ENCODE measurements at regions not wholly inside any gene's neighbourhood (a gene's known extent, or its start where the extent isn't known, plus 50 kb on each side); places are given as distances from the start of the nearest gene placed in this dataset.

- WGBS, 2 experiments (ENCODE audit: insufficient coverage in 1 of 2, insufficient read length in 1 of 2), result 100% methylated on average over 1 of the region's 1 CpG
- no peak overlapping the region for H3K9ac ChIP-seq (ENCODE audit: extremely low read depth, low read length, poor library complexity, severe bottlenecking)
- H3K36me3 ChIP-seq (ENCODE audit: control insufficient read depth, insufficient read depth, low read length), result no peaks in the 10 kb centered on the region
- no peaks in the 10 kb centered on the region for H3K9me3 ChIP-seq (ENCODE audit: control insufficient read depth, low read length)
- H3K4me1 Mint-ChIP-seq, result no peaks in the 10 kb centered on the region
- TF ChIP-seq, protein P1, sequence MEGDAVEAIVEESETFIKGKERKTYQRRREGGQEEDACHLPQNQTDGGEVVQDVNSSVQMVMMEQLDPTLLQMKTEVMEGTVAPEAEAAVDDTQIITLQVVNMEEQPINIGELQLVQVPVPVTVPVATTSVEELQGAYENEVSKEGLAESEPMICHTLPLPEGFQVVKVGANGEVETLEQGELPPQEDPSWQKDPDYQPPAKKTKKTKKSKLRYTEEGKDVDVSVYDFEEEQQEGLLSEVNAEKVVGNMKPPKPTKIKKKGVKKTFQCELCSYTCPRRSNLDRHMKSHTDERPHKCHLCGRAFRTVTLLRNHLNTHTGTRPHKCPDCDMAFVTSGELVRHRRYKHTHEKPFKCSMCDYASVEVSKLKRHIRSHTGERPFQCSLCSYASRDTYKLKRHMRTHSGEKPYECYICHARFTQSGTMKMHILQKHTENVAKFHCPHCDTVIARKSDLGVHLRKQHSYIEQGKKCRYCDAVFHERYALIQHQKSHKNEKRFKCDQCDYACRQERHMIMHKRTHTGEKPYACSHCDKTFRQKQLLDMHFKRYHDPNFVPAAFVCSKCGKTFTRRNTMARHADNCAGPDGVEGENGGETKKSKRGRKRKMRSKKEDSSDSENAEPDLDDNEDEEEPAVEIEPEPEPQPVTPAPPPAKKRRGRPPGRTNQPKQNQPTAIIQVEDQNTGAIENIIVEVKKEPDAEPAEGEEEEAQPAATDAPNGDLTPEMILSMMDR (conservative IDR thresholded peaks at IDR 0.05), result no peak
- no peaks in the 10 kb centered on the region for H3K4me1 ChIP-seq (ENCODE audit: control insufficient read depth, insufficient read depth, low read length)
- H3K9me3 Mint-ChIP-seq, result no peaks in the 10 kb centered on the region
- H3K4me3 ChIP-seq (ENCODE audit: low read length), result no peak overlapping the region
- no peaks in the 10 kb centered on the region for H3K27me3 ChIP-seq (ENCODE audit: control insufficient read depth, insufficient read depth, low read length, poor library complexity, severe bottlenecking)
- no peak overlapping the region for H3K4me3 Mint-ChIP-seq
- no peaks in the 10 kb centered on the region for H3K27me3 Mint-ChIP-seq (ENCODE audit: insufficient read depth)
- DNase-seq, result no peak
- H3K27ac Mint-ChIP-seq, result no peak overlapping the region
- H3K36me3 Mint-ChIP-seq (ENCODE audit: low read depth), result no peaks in the 10 kb centered on the region
- H3K27ac ChIP-seq (ENCODE audit: low read depth, low read length), result no peak overlapping the region
These were observed 338.1 kb upstream of the LYPLAL1 start for GRCh38 chr1:218835609-218836008.

DNA sequence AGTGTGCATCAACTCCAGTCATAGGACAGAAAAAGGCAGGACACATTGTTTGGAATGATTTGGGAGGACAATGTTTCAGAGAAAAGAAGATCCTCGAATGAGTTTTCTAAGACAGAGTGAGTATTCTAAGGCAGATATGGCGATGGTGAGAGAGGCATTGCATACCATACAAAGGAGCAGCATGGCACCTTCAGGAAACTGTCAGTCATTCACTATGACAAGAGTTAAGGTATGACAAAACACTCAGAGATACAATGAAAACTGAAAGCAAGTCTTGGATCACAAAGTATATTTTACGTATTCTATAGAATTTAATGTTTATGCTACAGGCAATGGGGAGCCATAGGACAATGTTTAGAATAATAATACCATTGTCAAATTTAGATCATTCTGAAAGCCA is 337.4 kb upstream of the LYPLAL1 start:
- no peak for DNase-seq
- Mint-ChIP-seq H3K9me3 (no peaks in the 10 kb centered on the region), H3K4me1 (no peaks in the 10 kb centered on the region), H3K27ac (no peak overlapping the region), H3K27me3 (ENCODE audit: insufficient read depth) (no peaks in the 10 kb centered on the region), H3K4me3 (no peak overlapping the region), H3K36me3 (ENCODE audit: low read depth) (no peaks in the 10 kb centered on the region)
- H3K27me3 ChIP-seq (ENCODE audit: control insufficient read depth, insufficient read depth, low read length, poor library complexity, severe bottlenecking), result no peaks in the 10 kb centered on the region
- H3K9ac ChIP-seq (ENCODE audit: extremely low read depth, low read length, poor library complexity, severe bottlenecking), result no peak overlapping the region
- H3K4me3 ChIP-seq (ENCODE audit: low read length), result no peak overlapping the region
- no peaks in the 10 kb centered on the region for H3K9me3 ChIP-seq (ENCODE audit: control insufficient read depth, low read length)
- no peaks in the 10 kb centered on the region for H3K4me1 ChIP-seq (ENCODE audit: control insufficient read depth, insufficient read depth, low read length)
- TF ChIP-seq, protein P1 (conservative IDR thresholded peaks at IDR 0.05), result no peak
- no peaks in the 10 kb centered on the region for H3K36me3 ChIP-seq (ENCODE audit: control insufficient read depth, insufficient read depth, low read length)
- H3K27ac ChIP-seq (ENCODE audit: low read depth, low read length), result no peak overlapping the region
- 91 to 92% methylated on average over 2 to 3 of the region's 3 CpGs for WGBS, 2 experiments (ENCODE audit: insufficient coverage in 1 of 2, insufficient read length in 1 of 2)

DNA sequence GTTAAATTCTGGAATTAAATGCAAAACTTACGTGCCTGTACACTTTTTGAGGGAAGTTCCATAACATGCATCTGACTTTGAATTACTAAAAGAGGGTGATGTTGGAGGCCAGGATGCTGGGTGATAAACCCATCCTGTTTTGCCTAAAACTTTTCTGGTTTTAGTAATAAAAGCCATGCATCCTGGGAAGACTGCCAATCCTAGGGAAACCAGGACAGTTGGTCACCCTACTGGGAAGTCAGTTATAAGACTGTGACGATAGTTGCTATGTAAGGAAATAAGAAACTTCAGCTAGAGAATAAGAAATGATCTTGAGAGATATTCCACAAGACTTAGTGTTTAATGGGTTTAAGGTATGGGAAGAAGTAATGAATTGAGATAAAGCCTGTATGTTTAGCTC is 336.6 kb upstream of the LYPLAL1 start:
- TF ChIP-seq, protein P1 (conservative IDR thresholded peaks at IDR 0.05), result no peak
- Histone ChIP-seq H3K36me3 (ENCODE audit: control insufficient read depth, insufficient read depth, low read length) (no peaks in the 10 kb centered on the region), H3K4me1 (ENCODE audit: control insufficient read depth, insufficient read depth, low read length) (no peaks in the 10 kb centered on the region), H3K4me3 (ENCODE audit: low read length) (no peak overlapping the region), H3K27me3 (ENCODE audit: control insufficient read depth, insufficient read depth, low read length, poor library complexity, severe bottlenecking) (no peaks in the 10 kb centered on the region), H3K27ac (ENCODE audit: low read depth, low read length) (no peak overlapping the region), H3K9me3 (ENCODE audit: control insufficient read depth, low read length) (no peaks in the 10 kb centered on the region), H3K9ac (ENCODE audit: extremely low read depth, low read length, poor library complexity, severe bottlenecking) (no peak overlapping the region)
- no peak overlapping the region for H3K27ac Mint-ChIP-seq
- no peaks in the 10 kb centered on the region for H3K4me1 Mint-ChIP-seq
- no peaks in the 10 kb centered on the region for H3K9me3 Mint-ChIP-seq
- H3K4me3 Mint-ChIP-seq, result no peak overlapping the region
- 94 to 100% methylated on average over 2 of the region's 2 CpGs for WGBS, 2 experiments (ENCODE audit: insufficient coverage in 1 of 2, insufficient read length in 1 of 2)
- DNase-seq, result no peak
- no peaks in the 10 kb centered on the region for H3K36me3 Mint-ChIP-seq (ENCODE audit: low read depth)
- no peaks in the 10 kb centered on the region for H3K27me3 Mint-ChIP-seq (ENCODE audit: insufficient read depth)

All from endodermal cell (in vitro differentiated cells).